Aorta (tissue), 5 donors: ENCODE measurements at regions not wholly inside any gene's neighbourhood (a gene's known extent, or its start where the extent isn't known, plus 50 kb on each side); places are given as distances from the start of the nearest gene placed in this dataset.

Experiments
- ATAC-seq: fragments of 200-7000 bp; cut with Tn5 transposase; one replicate; pipeline ENCODE4 v1.9.1; 2022; ENCODE audit warnings: moderate library complexity; ENCODE audit not compliant: low FRiP score
- DNase-seq, 2 donors: peaks; one replicate each; pipeline ENCODE4 v3.0.0-alpha.2; 2020
- H3K27ac ChIP-seq, 2 donors: one replicate each; pipeline ENCODE4 v1.5.1; 2013; ENCODE audit warnings: low read length in 2 of 2, mild to moderate bottlenecking in 2 of 2, moderate library complexity in 2 of 2, control low read depth in 1 of 2, inconsistent platforms in 1 of 2, low read depth in 1 of 2
- H3K27me3 ChIP-seq, 2 donors: one replicate each; pipeline ENCODE4 v1.6.1; 2013; ENCODE audit warnings: control low read depth in 1 of 2, low read length in 1 of 2, mild to moderate bottlenecking in 1 of 2, moderate library complexity in 1 of 2; ENCODE audit not compliant: insufficient read depth in 2 of 2, control insufficient read depth in 1 of 2
- H3K36me3 ChIP-seq, 2 donors: one replicate each; pipeline ENCODE4 v1.6.1; 2013; ENCODE audit warnings: control low read depth in 1 of 2, low read length in 1 of 2, mild to moderate bottlenecking in 1 of 2; ENCODE audit not compliant: insufficient read depth in 2 of 2, control insufficient read depth in 1 of 2
- H3K4me1 ChIP-seq, 2 donors: one replicate each; pipeline ENCODE4 v1.6.1; 2013; ENCODE audit warnings: low read length in 2 of 2, control low read depth in 1 of 2, mild to moderate bottlenecking in 1 of 2, moderate library complexity in 1 of 2; ENCODE audit not compliant: insufficient read depth in 2 of 2, control insufficient read depth in 1 of 2
- H3K4me3 ChIP-seq, 2 donors: one replicate each; pipeline ENCODE4 v1.5.1; 2013; ENCODE audit warnings: low read length in 2 of 2, control low read depth in 1 of 2, mild to moderate bottlenecking in 1 of 2
- H3K9me3 ChIP-seq: one replicate; pipeline ENCODE4 v1.6.1; 2013; ENCODE audit warnings: mild to moderate bottlenecking, low read length; ENCODE audit not compliant: control insufficient read depth
- WGBS, 2 donors: extraction: QIAGEN DNeasy Blood & Tissue Kit; methylation state at CpG; one replicate each; pipeline ENCODE4 v1.1.7; 2013; 5-methylcytosine and 5-hydroxymethylcytosine counted together
- intact Hi-C, 2 donors: fragments of 100-400 bp; cut with DNase I; formaldehyde crosslinking; loops; one replicate each; pipeline versions ENCODE4 v1.14.2 to v1.15.0; 2022
- donor health status: healthy with polysubstance abuse.
- donor health status: Bipolar disorder and iron deficiency.
- donor health status: DM: no; HTN: no; CAD: no.
- donor health status: DM: no; HTN: no; CAD: no.
- donor health status: DM: yes; HTN: yes; CAD: no.

- no peak overlapping the region for H3K27ac ChIP-seq
- H3K4me1 ChIP-seq = no peaks in the 10 kb centered on the region
- no peak for ATAC-seq
- H3K36me3 ChIP-seq = no peaks in the 10 kb centered on the region
- H3K4me3 ChIP-seq = no peak overlapping the region
- 87 to 92% methylated on average over 7 of the region's 7 CpGs for WGBS, 2 donors
- no peaks in the 10 kb centered on the region for H3K27me3 ChIP-seq
- H3K9me3 ChIP-seq = peaks cover 3% of the 10 kb centered on the region
- DNase-seq = no peak
- intact Hi-C loops = no loop called here
Observed at GRCh38 chr7:21373031-21373430, 54.9 kb upstream of the SP4 start.

DNA sequence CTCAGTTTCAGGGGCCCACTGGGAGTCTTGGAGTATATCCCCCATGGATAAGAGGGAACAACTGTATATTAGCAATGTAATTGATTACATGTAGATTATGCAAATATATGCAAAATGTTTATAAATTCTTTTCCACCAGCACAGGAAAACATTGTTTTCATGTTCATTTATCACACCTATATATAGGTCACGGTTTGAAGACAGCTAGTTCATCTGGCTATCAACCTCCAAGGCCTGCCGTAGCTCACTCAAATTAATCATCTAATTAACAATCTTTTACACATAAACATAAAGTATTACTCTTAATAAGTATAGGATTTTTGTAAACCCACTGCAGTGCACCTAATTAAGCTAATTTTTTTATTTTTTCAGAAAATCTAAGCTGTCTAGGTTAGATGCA is 53.7 kb upstream of the SP4 start:
- 79 to 81% methylated on average over 2 of the region's 2 CpGs for WGBS, 2 donors
- no peak overlapping the region for H3K27ac ChIP-seq
- H3K4me3 ChIP-seq = no peak overlapping the region
- no peak for DNase-seq
- H3K36me3 ChIP-seq = no peaks in the 10 kb centered on the region
- no peaks in the 10 kb centered on the region for H3K4me1 ChIP-seq
- no peaks in the 10 kb centered on the region for H3K27me3 ChIP-seq
- ATAC-seq = no peak
- H3K9me3 ChIP-seq = peaks cover 3% of the 10 kb centered on the region
- intact Hi-C loops = no loop called here

GRCh38 chr7:21377545-21377944 is 50.3 kb upstream of the SP4 start:
- 93 to 95% methylated on average over 2 of the region's 2 CpGs for WGBS, 2 donors
- no peaks in the 10 kb centered on the region for H3K4me1 ChIP-seq
- DNase-seq (no peak), ATAC-seq (no peak)
- no peak overlapping the region for H3K27ac ChIP-seq
- peaks cover 3% of the 10 kb centered on the region for H3K9me3 ChIP-seq
- H3K4me3 ChIP-seq = no peak overlapping the region
- no peaks in the 10 kb centered on the region for H3K36me3 ChIP-seq
- H3K27me3 ChIP-seq = no peaks in the 10 kb centered on the region
- intact Hi-C loops = no loop called here
